SJSA1 (cell line): ENCODE measurements at regions not wholly inside any gene's neighbourhood (a gene's known extent, or its start where the extent isn't known, plus 50 kb on each side); places are given as distances from the start of the nearest gene placed in this dataset.
"Not testable (repeated sequence)": the region's sequence is repeated elsewhere in the genome, so short reads cannot be mapped to it uniquely, and the experiment has no call there.

Experiments used
- DNase-seq, 2 experiments: peaks; one replicate each; pipeline ENCODE4 v3.0.0-alpha.2; 2015 to 2020; ENCODE audit warnings: low spot score in 2 of 2, low read depth in 1 of 2
- H3K27ac ChIP-seq: fragments of 250-450 bp; sonication (Bioruptor Pico); 2 replicates; pipeline ENCODE4 v1.5.1; 2020; ENCODE audit warnings: mild to moderate bottlenecking, moderate library complexity
- H3K27me3 ChIP-seq: fragments of 250-450 bp; sonication (Bioruptor Pico); replicated peaks from 2 replicates; pipeline ENCODE4 v1.5.1; 2020; ENCODE audit warnings: mild to moderate bottlenecking, moderate library complexity
- H3K36me3 ChIP-seq: fragments of 250-450 bp; sonication (Bioruptor Pico); 2 replicates; pipeline ENCODE4 v1.5.1; 2020; ENCODE audit warnings: mild to moderate bottlenecking
- H3K4me1 ChIP-seq: fragments of 250-450 bp; sonication (Bioruptor Pico); replicated peaks from 2 replicates; pipeline ENCODE4 v1.6.1; 2021; ENCODE audit warnings: mild to moderate bottlenecking
- H3K4me3 ChIP-seq: fragments of 250-450 bp; sonication (Bioruptor Pico); 2 replicates; pipeline ENCODE4 v1.5.1; 2020; ENCODE audit warnings: mild to moderate bottlenecking
- H3K9me3 ChIP-seq: fragments of 250-450 bp; sonication (Bioruptor Pico); replicated peaks from 2 replicates; pipeline ENCODE4 v1.5.1; 2020; ENCODE audit warnings: mild to moderate bottlenecking

- Histone ChIP-seq H3K4me3 (no peak overlapping the region), H3K27ac (no peak overlapping the region), H3K9me3 (peaks cover 3% of the 10 kb centered on the region; the same call in 1 of the 2 replicates), H3K36me3 (no peaks in the 10 kb centered on the region), H3K27me3 (no peaks in the 10 kb centered on the region), H3K4me1 (no peaks in the 10 kb centered on the region)
- no peak for DNase-seq
Measured at GRCh38 chr12:82596483-82596882, 90.2 kb upstream of the TMTC2 start.

GRCh38 chr12:82600379-82600778 lies 86.3 kb upstream of the TMTC2 start:
- H3K36me3 ChIP-seq: no peaks in the 10 kb centered on the region
- no peaks in the 10 kb centered on the region for H3K9me3 ChIP-seq
- no peaks in the 10 kb centered on the region for H3K4me1 ChIP-seq
- no peak overlapping the region for H3K27ac ChIP-seq
- H3K27me3 ChIP-seq: no peaks in the 10 kb centered on the region
- no peak overlapping the region for H3K4me3 ChIP-seq
- DNase-seq: no peak

- H3K27ac ChIP-seq, DNase-seq, H3K9me3 ChIP-seq, H3K4me3 ChIP-seq, H3K4me1 ChIP-seq, H3K27me3 ChIP-seq, H3K36me3 ChIP-seq: not testable (repeated sequence)
Measured at GRCh38 chr12:82603647-82604046, 83.1 kb upstream of the TMTC2 start.

- H3K9me3 ChIP-seq: no peaks in the 10 kb centered on the region
- no peaks in the 10 kb centered on the region for H3K27me3 ChIP-seq
- H3K4me3 ChIP-seq: no peak overlapping the region
- DNase-seq: no peak
- H3K4me1 ChIP-seq: peaks cover 13% of the 10 kb centered on the region
- H3K27ac ChIP-seq: no peak overlapping the region
- no peaks in the 10 kb centered on the region for H3K36me3 ChIP-seq
Measured at GRCh38 chr12:82605115-82605514, 81.6 kb upstream of the TMTC2 start.

- Histone ChIP-seq H3K4me3 (no peak overlapping the region), H3K27me3 (no peaks in the 10 kb centered on the region), H3K27ac (peak overlapping the region; percentile 44), H3K36me3 (no peaks in the 10 kb centered on the region), H3K9me3 (no peaks in the 10 kb centered on the region), H3K4me1 (peaks cover 13% of the 10 kb centered on the region)
- DNase-seq: peak in 1 of 2 experiments; percentile 58
Measured at GRCh38 chr12:82608706-82609105, 78.0 kb upstream of the TMTC2 start.

- Histone ChIP-seq H3K27ac (peak overlapping the region; percentile 44), H3K9me3 (no peaks in the 10 kb centered on the region), H3K27me3 (no peaks in the 10 kb centered on the region), H3K4me1 (peaks cover 13% of the 10 kb centered on the region), H3K4me3 (no peak overlapping the region), H3K36me3 (no peaks in the 10 kb centered on the region)
- peak in 1 of 2 experiments; percentile 17 for DNase-seq
Measured at GRCh38 chr12:82609234-82609914, 77.3 kb upstream of the TMTC2 start.

GRCh38 chr12:82619644-82620043 lies 67.1 kb upstream of the TMTC2 start:
- DNase-seq: no peak
- H3K27ac ChIP-seq: no peak overlapping the region
- H3K9me3 ChIP-seq: no peaks in the 10 kb centered on the region; the same call in 1 of the 2 replicates
- H3K4me1 ChIP-seq: no peaks in the 10 kb centered on the region
- H3K27me3 ChIP-seq: no peaks in the 10 kb centered on the region
- no peak overlapping the region for H3K4me3 ChIP-seq
- no peaks in the 10 kb centered on the region for H3K36me3 ChIP-seq

- DNase-seq: no peak
- Histone ChIP-seq H3K4me1 (no peaks in the 10 kb centered on the region), H3K9me3 (no peaks in the 10 kb centered on the region; the same call in 1 of the 2 replicates), H3K27ac (no peak overlapping the region), H3K4me3 (no peak overlapping the region), H3K27me3 (no peaks in the 10 kb centered on the region), H3K36me3 (no peaks in the 10 kb centered on the region)
Measured at GRCh38 chr12:82620917-82621316, 65.8 kb upstream of the TMTC2 start.

- H3K27me3 ChIP-seq: no peaks in the 10 kb centered on the region
- no peaks in the 10 kb centered on the region for H3K4me1 ChIP-seq
- H3K4me3 ChIP-seq: no peak overlapping the region
- H3K36me3 ChIP-seq: no peaks in the 10 kb centered on the region
- DNase-seq: no peak
- no peak overlapping the region for H3K27ac ChIP-seq
- no peaks in the 10 kb centered on the region for H3K9me3 ChIP-seq
Measured at GRCh38 chr12:82625523-82625922, 61.2 kb upstream of the TMTC2 start.

GRCh38 chr12:82627799-82628198 lies 58.9 kb upstream of the TMTC2 start:
- H3K4me3 ChIP-seq: no peak overlapping the region
- DNase-seq: peak in 1 of 2 experiments; percentile 9
- no peaks in the 10 kb centered on the region for H3K36me3 ChIP-seq
- no peak overlapping the region for H3K27ac ChIP-seq
- H3K27me3 ChIP-seq: no peaks in the 10 kb centered on the region
- H3K9me3 ChIP-seq: no peaks in the 10 kb centered on the region
- no peaks in the 10 kb centered on the region for H3K4me1 ChIP-seq

- H3K9me3 ChIP-seq, H3K27me3 ChIP-seq, H3K36me3 ChIP-seq, H3K27ac ChIP-seq, H3K4me1 ChIP-seq, DNase-seq, H3K4me3 ChIP-seq: not testable (repeated sequence)
Measured at GRCh38 chr12:82634495-82635258, 52.0 kb upstream of the TMTC2 start.

GRCh38 chr12:82635263-82635662 lies 51.4 kb upstream of the TMTC2 start:
- H3K36me3 ChIP-seq: no peaks in the 10 kb centered on the region
- no peaks in the 10 kb centered on the region for H3K27me3 ChIP-seq
- no peak overlapping the region for H3K4me3 ChIP-seq
- H3K4me1 ChIP-seq: no peaks in the 10 kb centered on the region
- no peak for DNase-seq
- no peak overlapping the region for H3K27ac ChIP-seq
- no peaks in the 10 kb centered on the region for H3K9me3 ChIP-seq
